H1 (cell line): ENCODE measurements at regions not wholly inside any gene's neighbourhood (a gene's known extent, or its start where the extent isn't known, plus 50 kb on each side); places are given as distances from the start of the nearest gene placed in this dataset.

Experiments used
- CTCF ChIA-PET: fragments of 300-600 bp; sonication (Branson Sonifier 250); formaldehyde crosslinking; loops from one replicate; lab custom pipeline; 2021; ENCODE audit not compliant: partially characterized antibody; lab: Charles Lee
- POLR2A ChIA-PET: fragments of 300-600 bp; sonication (Branson Sonifier 250); formaldehyde crosslinking; loops from one replicate; lab custom pipeline; 2021; ENCODE audit warnings: inconsistent platforms; ENCODE audit not compliant: partially characterized antibody; lab: Charles Lee
- DNase-seq, 2 experiments: peaks; one replicate each; pipeline versions ENCODE4 v3.0.0 to v3.0.0-alpha.2; 2010 to 2022; ENCODE audit warnings: low spot score in 2 of 2, low read depth in 1 of 2, mixed read lengths in 1 of 2
- FAIRE-seq: peaks from 2 replicates; lab custom pipeline; 2011; peaks lifted over from hg19 to GRCh38; lab: Jason Lieb, UNC
- H2AFZ ChIP-seq: 2 replicates; pipeline ENCODE4 v1.8.1; 2012; ENCODE audit warnings: low read length, inconsistent platforms
- H2AK5ac ChIP-seq: 2 replicates; pipeline ENCODE4 v1.6.1; 2013; ENCODE audit warnings: low read depth, low read length
- H2BK120ac ChIP-seq: replicated peaks from 2 replicates; pipeline ENCODE3; 2013; ENCODE audit warnings: low read depth, low read length, inconsistent platforms
- H2BK12ac ChIP-seq: 2 replicates; pipeline ENCODE4 v1.6.1; 2013; ENCODE audit warnings: low read depth, low read length
- H2BK15ac ChIP-seq: 2 replicates; pipeline ENCODE4 v1.6.1; 2013; ENCODE audit warnings: low read length
- H2BK20ac ChIP-seq: 2 replicates; pipeline ENCODE4 v1.6.1; 2013; ENCODE audit warnings: low read length
- H2BK5ac ChIP-seq: 2 replicates; pipeline ENCODE4 v1.6.1; 2013; ENCODE audit warnings: low read depth, low read length
- H3K14ac ChIP-seq: 2 replicates; pipeline ENCODE4 v1.6.1; 2013; ENCODE audit warnings: inconsistent platforms; ENCODE audit not compliant: insufficient read length
- H3K18ac ChIP-seq: 2 replicates; pipeline ENCODE4 v1.6.1; 2013; ENCODE audit warnings: low read length; ENCODE audit errors: extremely low read depth
- H3K23ac ChIP-seq: 2 replicates; pipeline ENCODE4 v1.6.1; 2013; ENCODE audit warnings: inconsistent platforms; ENCODE audit not compliant: insufficient read length
- H3K23me2 ChIP-seq: 2 replicates; pipeline ENCODE4 v1.6.1; 2013; ENCODE audit warnings: low read depth, low read length
- H3K27ac ChIP-seq: 2 replicates; pipeline ENCODE4 v1.6.1; 2011; ENCODE audit warnings: low read depth, low read length, inconsistent platforms
- H3K27me3 ChIP-seq, 4 experiments: replicated peaks in 1 of 4; 1 replicate in 1 of 4; 2 replicates in 3 of 4; pipeline versions ENCODE4 v1.6.1 to v1.8.1; 2011 to 2013; ENCODE audit warnings: low read length in 3 of 4, mild to moderate bottlenecking in 3 of 4, inconsistent platforms in 2 of 4, mixed read lengths in 2 of 4, moderate library complexity in 1 of 4; ENCODE audit not compliant: control insufficient read depth in 3 of 4, insufficient read depth in 3 of 4; ENCODE audit errors: extremely low read depth in 1 of 4
- H3K36me3 ChIP-seq, 4 experiments: 2 replicates each; pipeline versions ENCODE4 v1.6.1 to v1.8.1; 2011 to 2013; ENCODE audit warnings: mild to moderate bottlenecking in 4 of 4, low read length in 3 of 4, moderate library complexity in 2 of 4, control low read depth in 1 of 4, inconsistent platforms in 1 of 4; ENCODE audit not compliant: insufficient read depth in 4 of 4, control insufficient read depth in 2 of 4
- H3K4ac ChIP-seq: replicated peaks from 2 replicates; pipeline ENCODE3; 2013; ENCODE audit warnings: low read length, low read depth, mixed read lengths, inconsistent platforms; ENCODE audit not compliant: insufficient read length
- H3K4me1 ChIP-seq, 4 experiments: replicated peaks in 1 of 4; 1 replicate in 1 of 4; 2 replicates in 3 of 4; pipeline versions ENCODE4 v1.6.1 to v1.8.1; 2011 to 2013; ENCODE audit warnings: low read length in 3 of 4, inconsistent platforms in 2 of 4, mixed read lengths in 1 of 4; ENCODE audit not compliant: insufficient read depth in 4 of 4, control insufficient read depth in 3 of 4
- H3K4me2 ChIP-seq, 2 experiments: 2 replicates each; pipeline versions ENCODE4 v1.6.1 to v1.8.1; 2011 to 2013; ENCODE audit warnings: low read depth in 2 of 2, low read length in 2 of 2, control low read depth in 1 of 2, inconsistent platforms in 1 of 2, mild to moderate bottlenecking in 1 of 2; ENCODE audit not compliant: insufficient read depth in 1 of 2
- H3K4me3 ChIP-seq, 4 experiments: fragments of 200-600, 300-600 bp in 1 of 4; sonication (generic), shearing (Covaris generic), sonication (Bioruptor Twin) in 1 of 4; 2 replicates each; pipeline versions ENCODE4 v1.5.1 to v1.8.1; 2011 to 2016; ENCODE audit warnings: low read length in 4 of 4, low read depth in 3 of 4, control low read depth in 2 of 4, inconsistent platforms in 2 of 4, mild to moderate bottlenecking in 2 of 4, mixed read lengths in 1 of 4, moderate library complexity in 1 of 4; ENCODE audit not compliant: insufficient read depth in 2 of 4; ENCODE audit errors: extremely low read depth in 1 of 4
- H3K56ac ChIP-seq: replicated peaks from 2 replicates; pipeline ENCODE3; 2013; ENCODE audit warnings: low read depth, mild to moderate bottlenecking, mixed read lengths, low read length, inconsistent platforms; ENCODE audit not compliant: insufficient read length
- H3K79me1 ChIP-seq: 2 replicates; pipeline ENCODE4 v1.6.1; 2013; ENCODE audit warnings: low read depth, low read length, control low read depth
- H3K79me2 ChIP-seq, 2 experiments: 2 replicates each; pipeline versions ENCODE4 v1.6.1 to v1.8.1; 2012 to 2013; ENCODE audit warnings: low read length in 2 of 2, mild to moderate bottlenecking in 2 of 2, inconsistent platforms in 1 of 2; ENCODE audit not compliant: insufficient read depth in 2 of 2, control insufficient read depth in 1 of 2
- H3K9ac ChIP-seq, 4 experiments: replicated peaks in 1 of 4; 1 replicate in 1 of 4; 2 replicates in 3 of 4; pipeline versions ENCODE4 v1.6.1 to v1.8.1; 2011 to 2013; ENCODE audit warnings: low read depth in 3 of 4, low read length in 3 of 4, control low read depth in 2 of 4, mild to moderate bottlenecking in 2 of 4, moderate library complexity in 2 of 4, inconsistent platforms in 1 of 4; ENCODE audit errors: extremely low read depth in 1 of 4
- H3K9me3 ChIP-seq, 2 experiments: 2 replicates each; pipeline versions ENCODE4 v1.6.1 to v1.8.1; 2012 to 2013; ENCODE audit warnings: mild to moderate bottlenecking in 2 of 2, moderate library complexity in 2 of 2, control low read depth in 1 of 2, inconsistent platforms in 1 of 2, low read depth in 1 of 2, low read length in 1 of 2, mixed read lengths in 1 of 2; ENCODE audit not compliant: insufficient read depth in 2 of 2
- H4K20me1 ChIP-seq, 2 experiments: replicated peaks in 1 of 2; 2 replicates each; pipeline versions ENCODE3 to v1.8.1; 2011 to 2013; ENCODE audit warnings: inconsistent platforms in 2 of 2, low read length in 2 of 2, mild to moderate bottlenecking in 1 of 2; ENCODE audit not compliant: insufficient read depth in 2 of 2, control insufficient read depth in 1 of 2
- H4K5ac ChIP-seq: 2 replicates; pipeline ENCODE4 v1.6.1; 2013; ENCODE audit warnings: low read length, low read depth, mixed read lengths, inconsistent platforms; ENCODE audit not compliant: insufficient read length
- H4K8ac ChIP-seq: 2 replicates; pipeline ENCODE4 v1.8.0; 2013; ENCODE audit warnings: mild to moderate bottlenecking, moderate library complexity, low read length, inconsistent platforms; ENCODE audit not compliant: insufficient read depth; ENCODE audit errors: extremely low read depth
- H4K91ac ChIP-seq: replicated peaks from 2 replicates; pipeline ENCODE3; 2013; ENCODE audit warnings: low read length, mixed read lengths, inconsistent platforms; ENCODE audit not compliant: insufficient read length
- BCL11A ChIP-seq, 2 experiments: IDR thresholded peaks; one replicate each; pipeline ENCODE4 v1.6.1; 2011; ENCODE audit warnings: low read depth in 2 of 2, low read length in 2 of 2, mild to moderate bottlenecking in 2 of 2
- CHD2 ChIP-seq: IDR thresholded peaks from 2 replicates; pipeline ENCODE4 v1.6.1; 2012; ENCODE audit warnings: low read length, improper control_type of control experiment
- CREB1 ChIP-seq: IDR thresholded peaks from 2 replicates; pipeline ENCODE4 v1.6.1; 2012; ENCODE audit warnings: inconsistent platforms
- JUN ChIP-seq: IDR thresholded peaks from 2 replicates; pipeline ENCODE4 v1.6.1; 2011; ENCODE audit warnings: low read depth, mild to moderate bottlenecking, improper control_type of control experiment, low read length
- SP4 ChIP-seq: IDR thresholded peaks from 2 replicates; pipeline ENCODE4 v1.6.1; 2012; ENCODE audit warnings: low read length, inconsistent platforms
- WGBS, 2 experiments: shearing (Covaris generic) in 1 of 2; methylation state at CpG; one replicate each; pipeline versions ENCODE4 v1.1.6 to v1.1.7; 2013 to 2015; ENCODE audit warnings: low lambda C conversion rate in 2 of 2, mixed read lengths in 2 of 2, inconsistent platforms in 1 of 2, low coverage in 1 of 2, missing lambda C conversion rate in 1 of 2; ENCODE audit not compliant: insufficient replicate concordance in 2 of 2, insufficient coverage in 1 of 2, insufficient read length in 1 of 2; ENCODE audit errors: extremely low coverage in 1 of 2, missing lambda C conversion rate in 1 of 2; 5-methylcytosine and 5-hydroxymethylcytosine counted together

- ChIA-PET POLR2A (no interaction called here), CTCF (interaction anchor here (0.6 kb wide), 2 partner anchors 250 to 1007 kb away, joined by 3 to 4 read pairs; no protein-coding TSS in a partner anchor)
- H2BK20ac ChIP-seq: no peak overlapping the region
- H4K20me1 ChIP-seq: no peaks in the 10 kb centered on the region
- no peaks in the 10 kb centered on the region for H3K79me2 ChIP-seq
- peaks cover 10 to 12% of the 10 kb centered on the region in 2 experiments; a peak in 2 of 4 replicates for H3K9me3 ChIP-seq
- H4K8ac ChIP-seq: no peak overlapping the region
- no peak overlapping the region for H4K91ac ChIP-seq
- H3K14ac ChIP-seq: no peak overlapping the region
- no peak overlapping the region for H3K4ac ChIP-seq
- FAIRE-seq (no peak), DNase-seq (no peak)
- no peak overlapping the region for H2BK12ac ChIP-seq
- H3K18ac ChIP-seq: no peak overlapping the region
- H3K23ac ChIP-seq: no peak overlapping the region
- no peaks in the 10 kb centered on the region for H3K79me1 ChIP-seq
- no peak overlapping the region for H4K5ac ChIP-seq
- no peak overlapping the region for H3K56ac ChIP-seq
- no peak overlapping the region for H3K27ac ChIP-seq
- no peak overlapping the region for H2BK5ac ChIP-seq
- H3K4me1 ChIP-seq: no peaks in the 10 kb centered on the region
- H3K9ac ChIP-seq: no peak overlapping the region
- H3K23me2 ChIP-seq: no peaks in the 10 kb centered on the region
- no peaks in the 10 kb centered on the region for H3K27me3 ChIP-seq
- H3K36me3 ChIP-seq: peaks cover 0 to 2% (median 0%) of the 10 kb centered on the region in 4 experiments; a peak in 1 of 8 replicates
- H2BK15ac ChIP-seq: no peak overlapping the region
- H2AFZ ChIP-seq: no peak overlapping the region
- 77% methylated on average over 1 of the region's 1 CpG; no CpG with 5 or more reads in 1 of the 2 experiments for WGBS, 2 experiments
- H2AK5ac ChIP-seq: no peak overlapping the region
- TF ChIP-seq SP4 (no peak), BCL11A (IDR thresholded peaks at IDR 0.05; ENCODE audit: low read depth in 2 of 2, low read length in 2 of 2) (no peak), CREB1 (no peak), CHD2 (no peak), JUN (no peak)
- H3K4me2 ChIP-seq: no peak overlapping the region
- no peak overlapping the region for H3K4me3 ChIP-seq
- H2BK120ac ChIP-seq: no peak overlapping the region
These were observed 118.5 kb upstream of the LGR5 start for GRCh38 chr12:71321130-71321529.
